HEK293 (cell line): ENCODE measurements at regions not wholly inside any gene's neighbourhood (a gene's known extent, or its start where the extent isn't known, plus 50 kb on each side); places are given as distances from the start of the nearest gene placed in this dataset.

Experiments used
- CTCF ChIA-PET: fragments of 350-600 bp; formaldehyde crosslinking; extraction: SDS; loops from one replicate; lab custom pipeline; 2021; ENCODE audit warnings: antibody characterized with exemption; lab: Yijun Ruan, JAX
- POLR2A ChIA-PET: fragments of 300-600 bp; formaldehyde crosslinking; extraction: SDS; loops from one replicate; lab custom pipeline; 2020; ENCODE audit warnings: antibody characterized with exemption, inconsistent platforms; lab: Yijun Ruan, JAX
- H3K27ac ChIP-seq: fragments of 200-500 bp; sonication (Bioruptor generic); 2 replicates; pipeline ENCODE4 v1.5.1; 2014; ENCODE audit warnings: low read depth, low read length, control low read depth, inconsistent platforms; ENCODE audit errors: extremely low read depth
- H3K36me3 ChIP-seq, 2 experiments: fragments of 200-500 bp in 1 of 2; sonication (Bioruptor generic) in 1 of 2; 1 replicate in 1 of 2; 2 replicates in 1 of 2; pipeline ENCODE4 v1.5.1; 2014 to 2017; ENCODE audit warnings: inconsistent platforms in 2 of 2, low read length in 2 of 2; ENCODE audit not compliant: control insufficient read depth in 2 of 2, insufficient read depth in 1 of 2
- H3K4me1 ChIP-seq: fragments of 200-500 bp; sonication (Bioruptor generic); 2 replicates; pipeline ENCODE4 v1.5.1; 2014; ENCODE audit warnings: mild to moderate bottlenecking, low read length, inconsistent platforms; ENCODE audit not compliant: control insufficient read depth, insufficient read depth
- H3K4me3 ChIP-seq: 2 replicates; pipeline ENCODE4 v1.5.1; 2011; ENCODE audit warnings: low read depth, mild to moderate bottlenecking, control low read depth, low read length, moderate library complexity
- H3K9me3 ChIP-seq: fragments of 200-500 bp; sonication (Bioruptor generic); 2 replicates; pipeline ENCODE4 v1.5.1; 2014; ENCODE audit warnings: low read depth, low read length, inconsistent platforms; ENCODE audit not compliant: control insufficient read depth, insufficient read depth
- BCL11A ChIP-seq: fragments of 450-650 bp; formaldehyde crosslinking; IDR thresholded peaks from 2 replicates; pipeline ENCODE4 v1.5.1; 2016; ENCODE audit warnings: low read depth, missing biosample characterization, missing genetic modification characterization
- IKZF3 ChIP-seq: fragments of 450-650 bp; IDR thresholded peaks from 2 replicates; pipeline ENCODE4 v1.5.0; 2018; ENCODE audit warnings: missing biosample characterization, mild to moderate bottlenecking, missing genetic modification characterization, moderate library complexity
- OSR2 ChIP-seq: fragments of 450-650 bp; formaldehyde crosslinking; IDR thresholded peaks from 2 replicates; pipeline ENCODE4 v1.5.1; 2016; ENCODE audit warnings: missing biosample characterization, missing genetic modification characterization
- REPIN1 ChIP-seq: fragments of 450-650 bp; formaldehyde crosslinking; IDR thresholded peaks from 2 replicates; pipeline ENCODE4 v1.5.1; 2017; ENCODE audit warnings: missing biosample characterization, missing genetic modification characterization, low read depth
- SP2 ChIP-seq: fragments of 450-650 bp; formaldehyde crosslinking; IDR thresholded peaks from 2 replicates; pipeline ENCODE4 v1.5.1; 2016; ENCODE audit warnings: missing biosample characterization, missing genetic modification characterization
- ZBTB1 ChIP-seq: fragments of 450-650 bp; formaldehyde crosslinking; IDR thresholded peaks from 2 replicates; pipeline ENCODE4 v1.5.1; 2016; ENCODE audit warnings: missing biosample characterization, missing genetic modification characterization
- ZFP3 ChIP-seq: fragments of 450-650 bp; formaldehyde crosslinking; IDR thresholded peaks from 2 replicates; pipeline ENCODE4 v1.5.1; 2016; ENCODE audit warnings: low read depth, missing biosample characterization, missing genetic modification characterization
- ZIC2 ChIP-seq: fragments of 450-650 bp; formaldehyde crosslinking; IDR thresholded peaks from 2 replicates; pipeline ENCODE4 v1.5.1; 2016; ENCODE audit warnings: missing biosample characterization, missing genetic modification characterization
- ZNF10 ChIP-seq: fragments of 450-650 bp; formaldehyde crosslinking; IDR thresholded peaks from 2 replicates; pipeline ENCODE4 v1.5.1; 2017; ENCODE audit warnings: missing biosample characterization, missing genetic modification characterization
- ZNF121 ChIP-seq: fragments of 450-650 bp; formaldehyde crosslinking; IDR thresholded peaks from 2 replicates; pipeline ENCODE4 v1.5.1; 2016; ENCODE audit warnings: missing biosample characterization, missing genetic modification characterization
- ZNF155 ChIP-seq: fragments of 450-650 bp; formaldehyde crosslinking; IDR thresholded peaks from 2 replicates; pipeline ENCODE4 v1.5.1; 2016; ENCODE audit warnings: missing biosample characterization, missing genetic modification characterization
- ZNF184 ChIP-seq: fragments of 450-650 bp; IDR thresholded peaks from 2 replicates; pipeline ENCODE4 v1.5.1; 2018; ENCODE audit warnings: missing biosample characterization, mild to moderate bottlenecking, missing genetic modification characterization
- ZNF23 ChIP-seq: fragments of 450-650 bp; formaldehyde crosslinking; IDR thresholded peaks from 2 replicates; pipeline ENCODE4 v1.5.1; 2016; ENCODE audit warnings: missing biosample characterization, missing genetic modification characterization, borderline replicate concordance
- ZNF266 ChIP-seq: fragments of 450-650 bp; formaldehyde crosslinking; IDR thresholded peaks from 2 replicates; pipeline ENCODE4 v1.5.1; 2016; ENCODE audit warnings: missing biosample characterization, missing genetic modification characterization, low read depth
- ZNF302 ChIP-seq: fragments of 450-650 bp; formaldehyde crosslinking; IDR thresholded peaks from 2 replicates; pipeline ENCODE4 v1.5.1; 2016; ENCODE audit warnings: missing biosample characterization, missing genetic modification characterization, low read depth
- ZNF335 ChIP-seq: fragments of 450-650 bp; formaldehyde crosslinking; conservative IDR thresholded peaks from 2 replicates; pipeline ENCODE4 v1.5.1; 2016; ENCODE audit warnings: missing biosample characterization, missing genetic modification characterization
- ZNF48 ChIP-seq: fragments of 450-650 bp; formaldehyde crosslinking; IDR thresholded peaks from 2 replicates; pipeline ENCODE4 v1.5.1; 2016; ENCODE audit warnings: missing biosample characterization, missing genetic modification characterization
- ZNF561 ChIP-seq: fragments of 450-650 bp; IDR thresholded peaks from 2 replicates; pipeline ENCODE4 v1.5.1; 2018; ENCODE audit warnings: missing biosample characterization, missing genetic modification characterization, borderline replicate concordance
- ZNF707 ChIP-seq: fragments of 450-650 bp; formaldehyde crosslinking; IDR thresholded peaks from 2 replicates; pipeline ENCODE4 v1.5.1; 2016; ENCODE audit warnings: missing biosample characterization, missing genetic modification characterization
- ZSCAN5A ChIP-seq: fragments of 450-650 bp; formaldehyde crosslinking; IDR thresholded peaks from 2 replicates; pipeline ENCODE4 v1.5.1; 2016; ENCODE audit warnings: missing biosample characterization, missing genetic modification characterization
- TF ChIP-seq, protein P1 (sequence below): fragments of 450-650 bp; formaldehyde crosslinking; IDR thresholded peaks from 2 replicates; pipeline ENCODE4 v1.5.1; 2016; ENCODE audit warnings: missing biosample characterization, missing genetic modification characterization, borderline replicate concordance
- TF ChIP-seq, protein P2 (sequence below): fragments of 450-650 bp; formaldehyde crosslinking; IDR thresholded peaks from 2 replicates; pipeline ENCODE4 v1.5.1; 2016; ENCODE audit warnings: missing biosample characterization, missing genetic modification characterization
- TF ChIP-seq, protein P3 (sequence below): fragments of 450-650 bp; formaldehyde crosslinking; IDR thresholded peaks from 2 replicates; pipeline ENCODE4 v1.5.1; 2016; ENCODE audit warnings: missing biosample characterization, missing genetic modification characterization

DNA sequence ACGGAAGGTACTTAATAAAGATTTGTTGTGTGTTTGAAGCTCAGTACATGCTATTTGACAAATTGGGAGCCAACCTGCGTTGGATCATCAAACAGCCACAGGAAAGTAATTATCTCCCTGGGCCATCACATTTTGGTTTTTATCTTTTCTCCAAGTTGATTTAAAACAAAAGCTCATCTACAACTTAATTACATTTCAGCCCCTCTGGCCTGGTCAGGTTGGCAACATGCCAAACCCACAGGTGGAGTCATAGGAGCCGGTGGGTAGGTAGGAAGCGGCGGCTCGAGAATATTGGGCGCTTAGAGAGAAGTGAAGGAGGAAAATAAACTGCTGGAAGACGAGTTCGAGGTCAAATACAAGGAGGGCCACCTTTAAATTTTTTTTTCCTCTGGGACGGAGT is 64.9 kb upstream of the FANCC start:
- Histone ChIP-seq H3K9me3 (no peaks in the 10 kb centered on the region), H3K4me3 (no peak overlapping the region)
- POLR2A ChIA-PET, result interaction anchor here (0.6 to 2.7 kb wide), 7 partner anchors 12 to 128 kb away, joined by 3 to 12 read pairs (median 4); no protein-coding TSS in a partner anchor
- TF ChIP-seq ZNF266 (no peak), ZNF48 (no peak), ZNF10 (tag by site-specific recombination) (no peak), ZNF23 (tag by site-specific recombination) (no peak), ZNF561 (tag by site-specific recombination) (no peak), IKZF3 (tag by site-specific recombination) (no peak)
- TF ChIP-seq, all 188 proteins: peak for 0
- no peaks in the 10 kb centered on the region for H3K36me3 ChIP-seq
- CTCF ChIA-PET, result interaction anchor here (0.6 to 1.8 kb wide), 5 partner anchors 10 to 173 kb away, joined by 3 to 5 read pairs (median 3); no protein-coding TSS in a partner anchor
- H3K4me1 ChIP-seq, result peaks cover 6% of the 10 kb centered on the region
- no peak overlapping the region for H3K27ac ChIP-seq

- H3K4me3 ChIP-seq, result no peak overlapping the region
- H3K27ac ChIP-seq, result no peak overlapping the region
- no peaks in the 10 kb centered on the region for H3K36me3 ChIP-seq
- POLR2A ChIA-PET, result interaction anchor here (0.8 to 2.7 kb wide), 3 partner anchors 45 to 129 kb away, joined by 3 to 12 read pairs (median 3); no protein-coding TSS in a partner anchor
- TF ChIP-seq BCL11A (tag by site-specific recombination), result no peak
- no peak for TF ChIP-seq ZNF155 (tag by site-specific recombination)
- TF ChIP-seq, protein P1, sequence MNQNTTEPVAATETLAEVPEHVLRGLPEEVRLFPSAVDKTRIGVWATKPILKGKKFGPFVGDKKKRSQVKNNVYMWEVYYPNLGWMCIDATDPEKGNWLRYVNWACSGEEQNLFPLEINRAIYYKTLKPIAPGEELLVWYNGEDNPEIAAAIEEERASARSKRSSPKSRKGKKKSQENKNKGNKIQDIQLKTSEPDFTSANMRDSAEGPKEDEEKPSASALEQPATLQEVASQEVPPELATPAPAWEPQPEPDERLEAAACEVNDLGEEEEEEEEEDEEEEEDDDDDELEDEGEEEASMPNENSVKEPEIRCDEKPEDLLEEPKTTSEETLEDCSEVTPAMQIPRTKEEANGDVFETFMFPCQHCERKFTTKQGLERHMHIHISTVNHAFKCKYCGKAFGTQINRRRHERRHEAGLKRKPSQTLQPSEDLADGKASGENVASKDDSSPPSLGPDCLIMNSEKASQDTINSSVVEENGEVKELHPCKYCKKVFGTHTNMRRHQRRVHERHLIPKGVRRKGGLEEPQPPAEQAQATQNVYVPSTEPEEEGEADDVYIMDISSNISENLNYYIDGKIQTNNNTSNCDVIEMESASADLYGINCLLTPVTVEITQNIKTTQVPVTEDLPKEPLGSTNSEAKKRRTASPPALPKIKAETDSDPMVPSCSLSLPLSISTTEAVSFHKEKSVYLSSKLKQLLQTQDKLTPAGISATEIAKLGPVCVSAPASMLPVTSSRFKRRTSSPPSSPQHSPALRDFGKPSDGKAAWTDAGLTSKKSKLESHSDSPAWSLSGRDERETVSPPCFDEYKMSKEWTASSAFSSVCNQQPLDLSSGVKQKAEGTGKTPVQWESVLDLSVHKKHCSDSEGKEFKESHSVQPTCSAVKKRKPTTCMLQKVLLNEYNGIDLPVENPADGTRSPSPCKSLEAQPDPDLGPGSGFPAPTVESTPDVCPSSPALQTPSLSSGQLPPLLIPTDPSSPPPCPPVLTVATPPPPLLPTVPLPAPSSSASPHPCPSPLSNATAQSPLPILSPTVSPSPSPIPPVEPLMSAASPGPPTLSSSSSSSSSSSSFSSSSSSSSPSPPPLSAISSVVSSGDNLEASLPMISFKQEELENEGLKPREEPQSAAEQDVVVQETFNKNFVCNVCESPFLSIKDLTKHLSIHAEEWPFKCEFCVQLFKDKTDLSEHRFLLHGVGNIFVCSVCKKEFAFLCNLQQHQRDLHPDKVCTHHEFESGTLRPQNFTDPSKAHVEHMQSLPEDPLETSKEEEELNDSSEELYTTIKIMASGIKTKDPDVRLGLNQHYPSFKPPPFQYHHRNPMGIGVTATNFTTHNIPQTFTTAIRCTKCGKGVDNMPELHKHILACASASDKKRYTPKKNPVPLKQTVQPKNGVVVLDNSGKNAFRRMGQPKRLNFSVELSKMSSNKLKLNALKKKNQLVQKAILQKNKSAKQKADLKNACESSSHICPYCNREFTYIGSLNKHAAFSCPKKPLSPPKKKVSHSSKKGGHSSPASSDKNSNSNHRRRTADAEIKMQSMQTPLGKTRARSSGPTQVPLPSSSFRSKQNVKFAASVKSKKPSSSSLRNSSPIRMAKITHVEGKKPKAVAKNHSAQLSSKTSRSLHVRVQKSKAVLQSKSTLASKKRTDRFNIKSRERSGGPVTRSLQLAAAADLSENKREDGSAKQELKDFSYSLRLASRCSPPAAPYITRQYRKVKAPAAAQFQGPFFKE (tag by site-specific recombination), result no peak
- peak; percentile 38; the same call in 1 of the 2 replicates for TF ChIP-seq ZNF335 (tag by site-specific recombination)
- no peak for TF ChIP-seq ZBTB1
- TF ChIP-seq ZNF302 (tag by site-specific recombination), result no peak
- peaks cover 6% of the 10 kb centered on the region for H3K4me1 ChIP-seq
- CTCF ChIA-PET, result interaction anchor here (0.6 to 0.8 kb wide), 4 partner anchors 26 to 1523 kb away, joined by 3 read pairs; no protein-coding TSS in a partner anchor
- H3K9me3 ChIP-seq, result no peaks in the 10 kb centered on the region
Observed at GRCh38 chr9:95381221-95381620, 63.7 kb upstream of the FANCC start.

DNA sequence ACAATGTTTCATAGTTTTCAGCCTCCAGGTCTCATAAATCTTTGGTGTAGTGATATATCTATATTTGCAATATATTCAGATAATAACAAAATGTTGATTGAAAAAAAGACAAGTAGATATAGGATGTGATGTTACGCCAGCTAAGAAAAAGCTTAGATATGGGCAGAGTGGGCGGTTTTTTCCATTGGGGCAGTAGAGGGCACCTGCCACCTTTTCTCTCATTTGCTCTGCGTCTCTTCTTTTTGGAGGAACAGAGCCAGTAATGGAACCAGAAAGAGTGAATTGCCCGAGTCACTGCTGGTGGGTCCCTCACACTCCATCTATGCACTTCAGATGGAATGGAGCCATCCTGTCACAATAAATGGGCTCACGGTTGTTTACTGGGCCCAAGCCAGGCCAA is 62.1 kb upstream of the FANCC start:
- TF ChIP-seq ZIC2 (tag by site-specific recombination), result no peak
- TF ChIP-seq ZSCAN5A (tag by site-specific recombination), result no peak
- TF ChIP-seq ZNF184, result no peak
- no peak for TF ChIP-seq SP2 (tag by site-specific recombination)
- no peak for TF ChIP-seq ZFP3 (tag by site-specific recombination)
- no peak for TF ChIP-seq ZNF121 (tag by site-specific recombination)
- no peak for TF ChIP-seq REPIN1 (tag by site-specific recombination)
- TF ChIP-seq, protein P2, sequence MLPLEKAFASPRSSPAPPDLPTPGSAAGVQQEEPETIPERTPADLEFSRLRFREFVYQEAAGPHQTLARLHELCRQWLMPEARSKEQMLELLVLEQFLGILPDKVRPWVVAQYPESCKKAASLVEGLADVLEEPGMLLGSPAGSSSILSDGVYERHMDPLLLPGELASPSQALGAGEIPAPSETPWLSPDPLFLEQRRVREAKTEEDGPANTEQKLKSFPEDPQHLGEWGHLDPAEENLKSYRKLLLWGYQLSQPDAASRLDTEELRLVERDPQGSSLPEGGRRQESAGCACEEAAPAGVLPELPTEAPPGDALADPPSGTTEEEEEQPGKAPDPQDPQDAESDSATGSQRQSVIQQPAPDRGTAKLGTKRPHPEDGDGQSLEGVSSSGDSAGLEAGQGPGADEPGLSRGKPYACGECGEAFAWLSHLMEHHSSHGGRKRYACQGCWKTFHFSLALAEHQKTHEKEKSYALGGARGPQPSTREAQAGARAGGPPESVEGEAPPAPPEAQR, result no peak
- no peak for TF ChIP-seq ZNF707
- TF ChIP-seq, protein P3, sequence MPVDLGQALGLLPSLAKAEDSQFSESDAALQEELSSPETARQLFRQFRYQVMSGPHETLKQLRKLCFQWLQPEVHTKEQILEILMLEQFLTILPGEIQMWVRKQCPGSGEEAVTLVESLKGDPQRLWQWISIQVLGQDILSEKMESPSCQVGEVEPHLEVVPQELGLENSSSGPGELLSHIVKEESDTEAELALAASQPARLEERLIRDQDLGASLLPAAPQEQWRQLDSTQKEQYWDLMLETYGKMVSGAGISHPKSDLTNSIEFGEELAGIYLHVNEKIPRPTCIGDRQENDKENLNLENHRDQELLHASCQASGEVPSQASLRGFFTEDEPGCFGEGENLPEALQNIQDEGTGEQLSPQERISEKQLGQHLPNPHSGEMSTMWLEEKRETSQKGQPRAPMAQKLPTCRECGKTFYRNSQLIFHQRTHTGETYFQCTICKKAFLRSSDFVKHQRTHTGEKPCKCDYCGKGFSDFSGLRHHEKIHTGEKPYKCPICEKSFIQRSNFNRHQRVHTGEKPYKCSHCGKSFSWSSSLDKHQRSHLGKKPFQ, result no peak
- TF ChIP-seq OSR2 (tag by site-specific recombination), result no peak
- Histone ChIP-seq H3K36me3 (no peaks in the 10 kb centered on the region), H3K27ac (no peak overlapping the region), H3K4me1 (peaks cover 6% of the 10 kb centered on the region), H3K4me3 (no peak overlapping the region), H3K9me3 (no peaks in the 10 kb centered on the region)
- POLR2A ChIA-PET, result no interaction called here
- CTCF ChIA-PET, result interaction anchor here (1.3 kb wide), 1 partner anchor 12 kb away, joined by 3 read pairs; no protein-coding TSS in a partner anchor
